HCT116 (cell line): ENCODE measurements at regions not wholly inside any gene's neighbourhood (a gene's known extent, or its start where the extent isn't known, plus 50 kb on each side); places are given as distances from the start of the nearest gene placed in this dataset.

Experiments
- CEBPB ChIP-seq: IDR thresholded peaks from 2 replicates; pipeline ENCODE4 v1.6.1; 2012; ENCODE audit warnings: low read depth
- EZH2 ChIP-seq: fragments of 200-600 bp; sonication (generic); IDR thresholded peaks from 2 replicates; pipeline ENCODE4 v1.6.1; 2017; ENCODE audit warnings: antibody characterized with exemption, mixed run types
- EZH2phosphoT487 ChIP-seq: fragments of 200-600 bp; IDR thresholded peaks from 2 replicates; pipeline ENCODE4 v1.6.1; 2018; ENCODE audit warnings: antibody characterized with exemption, borderline replicate concordance
- POLR2A ChIP-seq: IDR thresholded peaks from 2 replicates; pipeline ENCODE4 v1.7.0; 2011; ENCODE audit warnings: borderline replicate concordance; ENCODE audit not compliant: insufficient read depth, insufficient read length; ENCODE audit errors: extremely low read depth
- POLR2AphosphoS5 ChIP-seq: IDR thresholded peaks from 2 replicates; pipeline ENCODE4 v1.6.1; 2011; ENCODE audit warnings: mild to moderate bottlenecking, low read depth, low read length, moderate library complexity
- RAD21 ChIP-seq: IDR thresholded peaks from 2 replicates; pipeline ENCODE4 v1.6.1; 2012; ENCODE audit warnings: low read depth, mild to moderate bottlenecking
- ZFX ChIP-seq: fragments of 450-650 bp; IDR thresholded peaks from 2 replicates; pipeline ENCODE4 v1.6.1; 2017
- ZNF274 ChIP-seq: fragments of 200-500 bp; sonication (Bioruptor generic); IDR thresholded peaks from 2 replicates; pipeline ENCODE4 v1.6.1; 2014; ENCODE audit warnings: mild to moderate bottlenecking, low read depth, low read length, inconsistent platforms
- TF ChIP-seq, protein P1 (sequence below), 3 experiments: fragments of 200-600 bp in 1 of 3; sonication (generic) in 1 of 3; IDR thresholded peaks in 2 of 3; conservative IDR thresholded peaks in 1 of 3; 2 replicates each; pipeline ENCODE4 v1.5.1; 2012 to 2017; ENCODE audit warnings: low read depth in 2 of 3, low read length in 2 of 3, antibody characterized with exemption in 1 of 3, borderline replicate concordance in 1 of 3, control low read depth in 1 of 3, mild to moderate bottlenecking in 1 of 3, mixed read lengths in 1 of 3, mixed run types in 1 of 3, moderate library complexity in 1 of 3; ENCODE audit not compliant: insufficient read depth in 1 of 3
- TF ChIP-seq, protein P2 (sequence below): IDR thresholded peaks from 2 replicates; pipeline ENCODE4 v1.6.1; 2012

DNA sequence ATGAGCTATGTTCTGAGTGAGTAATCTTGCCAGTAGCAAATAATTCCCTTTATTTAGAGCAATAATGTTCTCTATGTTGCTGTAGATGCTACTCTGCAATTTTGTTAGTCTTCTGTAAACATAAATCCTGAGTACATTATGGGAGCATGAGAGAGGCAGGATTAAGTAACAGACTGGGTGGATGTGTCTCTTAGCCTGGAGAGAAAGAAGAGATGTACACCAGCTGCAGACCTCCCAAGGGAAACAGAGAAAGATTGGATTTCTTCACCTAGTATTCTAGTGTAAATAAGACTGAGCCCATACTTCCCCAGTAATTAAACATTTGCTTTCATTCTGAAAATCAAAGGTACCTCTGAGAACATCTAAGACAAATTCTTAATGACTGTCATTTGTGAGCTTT, 564.0 kb downstream of the TRHDE start:
- TF ChIP-seq, protein P1, sequence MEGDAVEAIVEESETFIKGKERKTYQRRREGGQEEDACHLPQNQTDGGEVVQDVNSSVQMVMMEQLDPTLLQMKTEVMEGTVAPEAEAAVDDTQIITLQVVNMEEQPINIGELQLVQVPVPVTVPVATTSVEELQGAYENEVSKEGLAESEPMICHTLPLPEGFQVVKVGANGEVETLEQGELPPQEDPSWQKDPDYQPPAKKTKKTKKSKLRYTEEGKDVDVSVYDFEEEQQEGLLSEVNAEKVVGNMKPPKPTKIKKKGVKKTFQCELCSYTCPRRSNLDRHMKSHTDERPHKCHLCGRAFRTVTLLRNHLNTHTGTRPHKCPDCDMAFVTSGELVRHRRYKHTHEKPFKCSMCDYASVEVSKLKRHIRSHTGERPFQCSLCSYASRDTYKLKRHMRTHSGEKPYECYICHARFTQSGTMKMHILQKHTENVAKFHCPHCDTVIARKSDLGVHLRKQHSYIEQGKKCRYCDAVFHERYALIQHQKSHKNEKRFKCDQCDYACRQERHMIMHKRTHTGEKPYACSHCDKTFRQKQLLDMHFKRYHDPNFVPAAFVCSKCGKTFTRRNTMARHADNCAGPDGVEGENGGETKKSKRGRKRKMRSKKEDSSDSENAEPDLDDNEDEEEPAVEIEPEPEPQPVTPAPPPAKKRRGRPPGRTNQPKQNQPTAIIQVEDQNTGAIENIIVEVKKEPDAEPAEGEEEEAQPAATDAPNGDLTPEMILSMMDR (IDR thresholded peaks at IDR 0.05 in 2 of 3, conservative IDR thresholded peaks at IDR 0.05 in 1 of 3; ENCODE audit: borderline replicate concordance in 1 of 3, insufficient read depth in 1 of 3, low read depth in 2 of 3, low read length in 2 of 3): no peak
- TF ChIP-seq ZNF274: no peak
- no peak for TF ChIP-seq EZH2phosphoT487
- no peak for TF ChIP-seq EZH2
- TF ChIP-seq ZFX: no peak
- TF ChIP-seq CEBPB: no peak
- no peak for TF ChIP-seq POLR2A
- TF ChIP-seq, protein P2, sequence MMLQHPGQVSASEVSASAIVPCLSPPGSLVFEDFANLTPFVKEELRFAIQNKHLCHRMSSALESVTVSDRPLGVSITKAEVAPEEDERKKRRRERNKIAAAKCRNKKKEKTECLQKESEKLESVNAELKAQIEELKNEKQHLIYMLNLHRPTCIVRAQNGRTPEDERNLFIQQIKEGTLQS: no peak
- no peak for TF ChIP-seq POLR2AphosphoS5
- no peak for TF ChIP-seq RAD21
